ENCODE measurements at regions not wholly inside any gene's neighbourhood (a gene's known extent, or its start where the extent isn't known, plus 50 kb on each side); places are given as distances from the start of the nearest gene placed in this dataset.

DNA sequence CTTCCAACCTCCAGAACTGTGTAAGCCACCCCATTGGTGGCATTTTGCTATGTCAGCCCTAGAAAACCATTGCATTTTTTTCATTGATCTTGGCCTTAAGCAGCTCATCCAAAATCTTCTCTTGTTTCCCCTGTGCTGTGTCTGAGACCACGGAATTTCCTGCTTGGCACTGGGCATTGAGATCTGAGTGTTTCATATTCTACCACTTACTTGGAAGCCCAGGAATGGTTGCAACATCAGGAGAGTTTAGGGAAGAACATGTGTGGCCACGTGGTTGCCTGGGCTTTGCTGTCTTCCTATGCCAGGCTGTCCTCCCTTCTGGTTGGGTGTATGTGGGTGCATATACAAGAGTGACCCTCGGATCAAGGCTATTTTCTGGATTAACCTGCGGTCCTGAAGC is 139.3 kb upstream of the PMEPA1 start (continued):
- no peak for TF ChIP-seq STAT1 (IDR thresholded peaks at IDR 0.05; ENCODE audit: unreplicated experiment)
- no peak for TF ChIP-seq ZNF114 (CRISPR knock-in tag; IDR thresholded peaks at IDR 0.05)
- no peak for TF ChIP-seq ZNF331 (CRISPR knock-in tag; IDR thresholded peaks at IDR 0.05; ENCODE audit: low read depth)
- no peak for TF ChIP-seq POLR2AphosphoS5 (IDR thresholded peaks at IDR 0.05; ENCODE audit: low read depth)
- TF ChIP-seq, protein P1, sequence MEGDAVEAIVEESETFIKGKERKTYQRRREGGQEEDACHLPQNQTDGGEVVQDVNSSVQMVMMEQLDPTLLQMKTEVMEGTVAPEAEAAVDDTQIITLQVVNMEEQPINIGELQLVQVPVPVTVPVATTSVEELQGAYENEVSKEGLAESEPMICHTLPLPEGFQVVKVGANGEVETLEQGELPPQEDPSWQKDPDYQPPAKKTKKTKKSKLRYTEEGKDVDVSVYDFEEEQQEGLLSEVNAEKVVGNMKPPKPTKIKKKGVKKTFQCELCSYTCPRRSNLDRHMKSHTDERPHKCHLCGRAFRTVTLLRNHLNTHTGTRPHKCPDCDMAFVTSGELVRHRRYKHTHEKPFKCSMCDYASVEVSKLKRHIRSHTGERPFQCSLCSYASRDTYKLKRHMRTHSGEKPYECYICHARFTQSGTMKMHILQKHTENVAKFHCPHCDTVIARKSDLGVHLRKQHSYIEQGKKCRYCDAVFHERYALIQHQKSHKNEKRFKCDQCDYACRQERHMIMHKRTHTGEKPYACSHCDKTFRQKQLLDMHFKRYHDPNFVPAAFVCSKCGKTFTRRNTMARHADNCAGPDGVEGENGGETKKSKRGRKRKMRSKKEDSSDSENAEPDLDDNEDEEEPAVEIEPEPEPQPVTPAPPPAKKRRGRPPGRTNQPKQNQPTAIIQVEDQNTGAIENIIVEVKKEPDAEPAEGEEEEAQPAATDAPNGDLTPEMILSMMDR (conservative IDR thresholded peaks at IDR 0.05; ENCODE audit: low read depth in 2 of 2) = no peak
- no peak for TF ChIP-seq EZH2phosphoT487 (IDR thresholded peaks at IDR 0.05; ENCODE audit: unreplicated experiment)
- TF ChIP-seq, protein P2, sequence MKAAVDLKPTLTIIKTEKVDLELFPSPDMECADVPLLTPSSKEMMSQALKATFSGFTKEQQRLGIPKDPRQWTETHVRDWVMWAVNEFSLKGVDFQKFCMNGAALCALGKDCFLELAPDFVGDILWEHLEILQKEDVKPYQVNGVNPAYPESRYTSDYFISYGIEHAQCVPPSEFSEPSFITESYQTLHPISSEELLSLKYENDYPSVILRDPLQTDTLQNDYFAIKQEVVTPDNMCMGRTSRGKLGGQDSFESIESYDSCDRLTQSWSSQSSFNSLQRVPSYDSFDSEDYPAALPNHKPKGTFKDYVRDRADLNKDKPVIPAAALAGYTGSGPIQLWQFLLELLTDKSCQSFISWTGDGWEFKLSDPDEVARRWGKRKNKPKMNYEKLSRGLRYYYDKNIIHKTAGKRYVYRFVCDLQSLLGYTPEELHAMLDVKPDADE (IDR thresholded peaks at IDR 0.05) = no peak
- no peak for TF ChIP-seq CREB1 (CRISPR knock-in tag; IDR thresholded peaks at IDR 0.05; ENCODE audit: low read depth)
- no peak for TF ChIP-seq JUNB (IDR thresholded peaks at IDR 0.05; ENCODE audit: unreplicated experiment)
- TF ChIP-seq NANOG (IDR thresholded peaks at IDR 0.05; ENCODE audit: borderline replicate concordance) = no peak
- no peak for TF ChIP-seq EZH2 (IDR thresholded peaks at IDR 0.05; ENCODE audit: low read depth, unreplicated experiment)

DNA sequence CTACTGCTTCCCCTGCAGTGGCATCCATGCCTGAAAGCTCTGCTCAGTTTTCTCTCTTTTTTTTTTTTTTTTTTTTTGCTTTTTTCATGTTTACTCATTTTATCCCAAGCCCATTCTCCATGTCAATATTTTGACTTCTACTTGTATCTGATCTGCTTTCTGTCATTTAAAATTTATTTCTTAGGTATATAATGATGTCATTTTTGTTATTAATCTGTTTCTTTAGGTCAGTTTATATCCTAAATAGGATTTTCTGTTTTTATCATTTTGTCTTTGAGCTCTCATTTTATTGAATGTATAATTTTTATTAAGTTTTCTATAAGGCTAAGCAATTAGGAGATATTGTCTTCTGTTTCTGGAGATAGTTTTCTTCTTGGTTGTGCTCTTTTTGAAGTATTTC is 138.5 kb upstream of the PMEPA1 start:
- Histone ChIP-seq H3K4me2 (no peak overlapping the region), H3K36me3 (ENCODE audit: insufficient read depth) (no peaks in the 10 kb centered on the region), H4K20me1 (replicated peaks; ENCODE audit: insufficient read depth) (no peaks in the 10 kb centered on the region), H3K9me2 (ENCODE audit: insufficient read depth) (no peaks in the 10 kb centered on the region), H2AFZ (no peak overlapping the region), H3K79me2 (replicated peaks; ENCODE audit: insufficient read depth) (no peaks in the 10 kb centered on the region), H3K27me3 (ENCODE audit: insufficient read depth) (no peaks in the 10 kb centered on the region), H3K27ac (ENCODE audit: low read depth) (no peak overlapping the region), H3F3A (replicated peaks; ENCODE audit: low read depth) (no peaks in the 10 kb centered on the region), H3K4me1 (ENCODE audit: insufficient read depth) (no peaks in the 10 kb centered on the region), H3K4me3 (no peak overlapping the region)
- H3K27ac Mint-ChIP-seq = no peak overlapping the region
- no peak overlapping the region for H3K4me3 Mint-ChIP-seq
- no peak for DNase-seq (ENCODE audit: low spot score)
- no peak for ATAC-seq
- peaks cover 3% of the 10 kb centered on the region for H3K27me3 Mint-ChIP-seq (ENCODE audit: insufficient read depth, low read depth, poor library complexity)
- H3K36me3 Mint-ChIP-seq (ENCODE audit: low read depth) = no peaks in the 10 kb centered on the region
- H3K9me3 Mint-ChIP-seq = no peaks in the 10 kb centered on the region
- H3K4me1 Mint-ChIP-seq = no peaks in the 10 kb centered on the region
- TF ChIP-seq CREB1 (CRISPR knock-in tag; IDR thresholded peaks at IDR 0.05; ENCODE audit: low read depth) = no peak
- TF ChIP-seq ZNF331 (CRISPR knock-in tag; IDR thresholded peaks at IDR 0.05; ENCODE audit: low read depth) = no peak
- no peak for TF ChIP-seq JUNB (IDR thresholded peaks at IDR 0.05; ENCODE audit: unreplicated experiment)
- TF ChIP-seq STAT1 (IDR thresholded peaks at IDR 0.05; ENCODE audit: unreplicated experiment) = no peak
- no peak for TF ChIP-seq NANOG (IDR thresholded peaks at IDR 0.05; ENCODE audit: borderline replicate concordance)
- TF ChIP-seq, protein P1 (conservative IDR thresholded peaks at IDR 0.05; ENCODE audit: low read depth in 2 of 2) = no peak
- TF ChIP-seq, protein P3, sequence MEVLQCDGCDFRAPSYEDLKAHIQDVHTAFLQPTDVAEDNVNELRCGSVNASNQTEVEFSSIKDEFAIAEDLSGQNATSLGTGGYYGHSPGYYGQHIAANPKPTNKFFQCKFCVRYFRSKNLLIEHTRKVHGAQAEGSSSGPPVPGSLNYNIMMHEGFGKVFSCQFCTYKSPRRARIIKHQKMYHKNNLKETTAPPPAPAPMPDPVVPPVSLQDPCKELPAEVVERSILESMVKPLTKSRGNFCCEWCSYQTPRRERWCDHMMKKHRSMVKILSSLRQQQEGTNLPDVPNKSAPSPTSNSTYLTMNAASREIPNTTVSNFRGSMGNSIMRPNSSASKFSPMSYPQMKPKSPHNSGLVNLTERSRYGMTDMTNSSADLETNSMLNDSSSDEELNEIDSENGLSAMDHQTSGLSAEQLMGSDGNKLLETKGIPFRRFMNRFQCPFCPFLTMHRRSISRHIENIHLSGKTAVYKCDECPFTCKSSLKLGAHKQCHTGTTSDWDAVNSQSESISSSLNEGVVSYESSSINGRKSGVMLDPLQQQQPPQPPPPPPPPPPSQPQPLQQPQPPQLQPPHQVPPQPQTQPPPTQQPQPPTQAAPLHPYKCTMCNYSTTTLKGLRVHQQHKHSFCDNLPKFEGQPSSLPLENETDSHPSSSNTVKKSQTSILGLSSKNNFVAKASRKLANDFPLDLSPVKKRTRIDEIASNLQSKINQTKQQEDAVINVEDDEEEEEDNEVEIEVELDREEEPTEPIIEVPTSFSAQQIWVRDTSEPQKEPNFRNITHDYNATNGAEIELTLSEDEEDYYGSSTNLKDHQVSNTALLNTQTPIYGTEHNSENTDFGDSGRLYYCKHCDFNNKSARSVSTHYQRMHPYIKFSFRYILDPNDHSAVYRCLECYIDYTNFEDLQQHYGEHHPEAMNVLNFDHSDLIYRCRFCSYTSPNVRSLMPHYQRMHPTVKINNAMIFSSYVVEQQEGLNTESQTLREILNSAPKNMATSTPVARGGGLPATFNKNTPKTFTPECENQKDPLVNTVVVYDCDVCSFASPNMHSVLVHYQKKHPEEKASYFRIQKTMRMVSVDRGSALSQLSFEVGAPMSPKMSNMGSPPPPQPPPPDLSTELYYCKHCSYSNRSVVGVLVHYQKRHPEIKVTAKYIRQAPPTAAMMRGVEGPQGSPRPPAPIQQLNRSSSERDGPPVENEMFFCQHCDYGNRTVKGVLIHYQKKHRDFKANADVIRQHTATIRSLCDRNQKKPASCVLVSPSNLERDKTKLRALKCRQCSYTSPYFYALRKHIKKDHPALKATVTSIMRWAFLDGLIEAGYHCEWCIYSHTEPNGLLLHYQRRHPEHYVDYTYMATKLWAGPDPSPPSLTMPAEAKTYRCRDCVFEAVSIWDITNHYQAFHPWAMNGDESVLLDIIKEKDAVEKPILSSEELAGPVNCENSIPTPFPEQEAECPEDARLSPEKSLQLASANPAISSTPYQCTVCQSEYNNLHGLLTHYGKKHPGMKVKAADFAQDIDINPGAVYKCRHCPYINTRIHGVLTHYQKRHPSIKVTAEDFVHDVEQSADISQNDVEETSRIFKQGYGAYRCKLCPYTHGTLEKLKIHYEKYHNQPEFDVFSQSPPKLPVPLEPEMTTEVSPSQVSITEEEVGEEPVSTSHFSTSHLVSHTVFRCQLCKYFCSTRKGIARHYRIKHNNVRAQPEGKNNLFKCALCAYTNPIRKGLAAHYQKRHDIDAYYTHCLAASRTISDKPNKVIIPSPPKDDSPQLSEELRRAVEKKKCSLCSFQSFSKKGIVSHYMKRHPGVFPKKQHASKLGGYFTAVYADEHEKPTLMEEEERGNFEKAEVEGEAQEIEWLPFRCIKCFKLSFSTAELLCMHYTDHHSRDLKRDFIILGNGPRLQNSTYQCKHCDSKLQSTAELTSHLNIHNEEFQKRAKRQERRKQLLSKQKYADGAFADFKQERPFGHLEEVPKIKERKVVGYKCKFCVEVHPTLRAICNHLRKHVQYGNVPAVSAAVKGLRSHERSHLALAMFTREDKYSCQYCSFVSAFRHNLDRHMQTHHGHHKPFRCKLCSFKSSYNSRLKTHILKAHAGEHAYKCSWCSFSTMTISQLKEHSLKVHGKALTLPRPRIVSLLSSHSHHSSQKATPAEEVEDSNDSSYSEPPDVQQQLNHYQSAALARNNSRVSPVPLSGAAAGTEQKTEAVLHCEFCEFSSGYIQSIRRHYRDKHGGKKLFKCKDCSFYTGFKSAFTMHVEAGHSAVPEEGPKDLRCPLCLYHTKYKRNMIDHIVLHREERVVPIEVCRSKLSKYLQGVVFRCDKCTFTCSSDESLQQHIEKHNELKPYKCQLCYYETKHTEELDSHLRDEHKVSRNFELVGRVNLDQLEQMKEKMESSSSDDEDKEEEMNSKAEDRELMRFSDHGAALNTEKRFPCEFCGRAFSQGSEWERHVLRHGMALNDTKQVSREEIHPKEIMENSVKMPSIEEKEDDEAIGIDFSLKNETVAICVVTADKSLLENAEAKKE (CRISPR knock-in tag; IDR thresholded peaks at IDR 0.05) = no peak
